OCI-LY7 (cell line): ENCODE measurements at regions not wholly inside any gene's neighbourhood (a gene's known extent, or its start where the extent isn't known, plus 50 kb on each side); places are given as distances from the start of the nearest gene placed in this dataset.

Source experiments
- BruUV-seq: library from RNA; stranded (reverse); fragments of 400-500 nt; replicated peaks from 2 replicates; lab custom pipeline; 2021; lab: Mats Ljungman, UMichigan
- CTCF ChIA-PET: fragments of 300-600 bp; sonication (Branson Sonifier 250); formaldehyde crosslinking; loops from one replicate; lab custom pipeline; 2022; ENCODE audit warnings: antibody characterized with exemption; ENCODE audit not compliant: unreplicated experiment; lab: Charles Lee
- POLR2A ChIA-PET: fragments of 300-600 bp; sonication (Branson Sonifier 250); formaldehyde crosslinking; loops from one replicate; lab custom pipeline; 2022; ENCODE audit warnings: antibody characterized with exemption; lab: Charles Lee
- DNase-seq: peaks from one replicate; pipeline ENCODE4 v3.0.0-alpha.2; 2015; ENCODE audit warnings: low spot score
- H2AFZ ChIP-seq: fragments of 200-600 bp; sonication (generic), shearing (Covaris generic); 2 replicates; pipeline ENCODE4 v1.6.1; 2014; ENCODE audit warnings: mild to moderate bottlenecking, antibody characterized with exemption, low read length, moderate library complexity
- H3K27ac ChIP-seq: fragments of 200-600 bp; sonication (generic); 2 replicates; pipeline ENCODE4 v1.5.1; 2014; ENCODE audit warnings: mixed run types, low read depth, mild to moderate bottlenecking, moderate library complexity, low read length, inconsistent platforms; ENCODE audit not compliant: poor library complexity, severe bottlenecking
- H3K36me3 ChIP-seq: fragments of 200-600 bp; sonication (generic); 2 replicates; pipeline ENCODE4 v1.6.1; 2014; ENCODE audit warnings: mild to moderate bottlenecking, antibody characterized with exemption, low read length, moderate library complexity, mixed read lengths; ENCODE audit not compliant: insufficient read depth
- H3K4me1 ChIP-seq: fragments of 200-600 bp; sonication (generic); 2 replicates; pipeline ENCODE4 v1.5.1; 2014; ENCODE audit warnings: mild to moderate bottlenecking, low read length; ENCODE audit not compliant: insufficient read depth, poor library complexity, severe bottlenecking
- H3K4me2 ChIP-seq: fragments of 200-600 bp; sonication (generic); 2 replicates; pipeline ENCODE4 v1.6.1; 2014; ENCODE audit warnings: mild to moderate bottlenecking, low read length
- H3K4me3 ChIP-seq: fragments of 200-600 bp; sonication (generic); 2 replicates; pipeline ENCODE4 v1.5.1; 2014; ENCODE audit warnings: mild to moderate bottlenecking, low read depth, low read length; ENCODE audit not compliant: poor library complexity, severe bottlenecking
- H3K79me2 ChIP-seq: fragments of 200-600 bp; sonication (generic); 2 replicates; pipeline ENCODE4 v1.6.1; 2016; ENCODE audit warnings: low read depth, mild to moderate bottlenecking, low read length, moderate library complexity, mixed read lengths; ENCODE audit not compliant: insufficient read depth
- H3K9me2 ChIP-seq: fragments of 200-600 bp; sonication (generic); 2 replicates; pipeline ENCODE4 v1.6.1; 2016; ENCODE audit warnings: mild to moderate bottlenecking, low read length, mixed read lengths; ENCODE audit not compliant: insufficient read depth
- H3K9me3 ChIP-seq: fragments of 200-600 bp; sonication (generic); 2 replicates; pipeline ENCODE4 v1.6.1; 2014; ENCODE audit warnings: mild to moderate bottlenecking, mixed run types, low read length, mixed read lengths
- H4K20me1 ChIP-seq: fragments of 200-600 bp; sonication (generic); 2 replicates; pipeline ENCODE4 v1.6.1; 2014; ENCODE audit warnings: mild to moderate bottlenecking, antibody characterized with exemption, low read length, moderate library complexity, mixed read lengths; ENCODE audit not compliant: insufficient read depth
- CTCF ChIP-seq: fragments of 200-600 bp; sonication (generic); conservative IDR thresholded peaks from 2 replicates; pipeline ENCODE4 v1.5.1; 2014; ENCODE audit warnings: mild to moderate bottlenecking, antibody characterized with exemption, low read length, moderate library complexity, mixed read lengths
- EZH2phosphoT487 ChIP-seq: fragments of 200-600 bp; sonication (generic); IDR thresholded peaks from 2 replicates; pipeline ENCODE4 v1.6.1; 2018; ENCODE audit warnings: low read depth, borderline replicate concordance, mild to moderate bottlenecking, mixed run types, antibody characterized with exemption, low read length, moderate library complexity, mixed read lengths
- intact Hi-C: fragments of 100-400 bp; cut with micrococcal nuclease; formaldehyde crosslinking; loops from one replicate; pipeline ENCODE4 v1.10.0; 2022; ENCODE audit not compliant: unreplicated experiment

DNA sequence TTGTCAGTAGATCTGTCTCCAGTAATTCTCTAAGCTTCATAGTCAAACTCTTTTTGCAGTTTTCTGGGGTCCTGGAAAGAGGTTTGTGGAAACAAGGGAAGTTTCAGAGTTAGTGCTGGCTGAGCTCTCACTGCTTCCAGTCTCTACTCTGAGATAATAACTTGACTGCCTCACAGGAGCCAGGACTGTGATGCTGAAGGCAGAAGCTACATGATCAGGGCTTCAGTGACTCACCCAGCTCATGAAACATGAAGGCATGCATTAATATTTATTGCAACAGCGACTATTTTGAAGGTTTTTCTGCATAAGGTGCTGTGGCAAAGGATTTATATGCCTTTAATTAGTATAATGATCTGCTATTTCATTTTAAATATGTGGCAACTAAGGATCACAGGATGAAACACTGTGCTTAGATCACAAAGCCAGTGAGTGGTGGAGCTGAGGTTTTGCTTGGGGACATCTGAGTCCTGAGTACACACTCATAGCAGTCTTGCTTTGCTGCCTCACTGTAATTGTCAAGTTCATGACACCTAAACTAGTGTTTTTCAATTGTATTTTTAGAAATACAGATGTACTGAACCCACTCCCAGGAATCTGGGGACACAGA is 448.4 kb upstream of the GCFC2 start:
- H3K9me3 ChIP-seq = no peaks in the 10 kb centered on the region
- H3K36me3 ChIP-seq = no peaks in the 10 kb centered on the region
- ChIA-PET CTCF (no interaction called here), POLR2A (no interaction called here)
- no TSS peak for BruUV-seq
- intact Hi-C loops = no loop called here
- H3K9me2 ChIP-seq = no peaks in the 10 kb centered on the region
- no peak overlapping the region for H3K4me3 ChIP-seq
- no peak overlapping the region for H3K4me2 ChIP-seq
- no peaks in the 10 kb centered on the region for H3K79me2 ChIP-seq
- no peaks in the 10 kb centered on the region for H4K20me1 ChIP-seq
- DNase-seq = no peak
- no peaks in the 10 kb centered on the region for H3K4me1 ChIP-seq
- H2AFZ ChIP-seq = no peak overlapping the region
- H3K27ac ChIP-seq = no peak overlapping the region
- TF ChIP-seq EZH2phosphoT487 (no peak), CTCF (no peak)

DNA sequence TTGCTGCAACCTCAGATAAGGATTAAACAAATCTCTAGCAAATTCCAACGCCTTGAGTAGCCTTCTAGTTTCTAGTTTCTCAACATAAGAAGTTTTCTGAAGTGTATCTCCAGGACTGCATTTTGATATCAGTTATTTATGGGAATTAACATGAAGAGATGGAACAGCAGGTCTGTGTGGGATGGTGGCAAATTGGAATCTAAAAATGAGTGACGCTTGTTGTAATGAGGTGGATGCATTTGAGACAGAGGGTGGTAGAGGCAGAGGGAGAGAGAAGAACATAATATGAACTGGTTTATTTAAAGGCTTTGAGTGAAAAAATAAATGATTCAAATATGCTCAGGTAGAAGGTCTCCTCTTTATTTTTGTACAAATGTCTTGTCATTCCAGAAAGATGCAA is 446.8 kb upstream of the GCFC2 start:
- ChIA-PET CTCF (no interaction called here), POLR2A (interaction anchor here (0.5 kb wide), 1 partner anchor 206 kb away, joined by 4 read pairs; no protein-coding TSS in a partner anchor)
- Histone ChIP-seq H3K36me3 (no peaks in the 10 kb centered on the region), H3K27ac (no peak overlapping the region), H3K79me2 (no peaks in the 10 kb centered on the region), H3K9me3 (no peaks in the 10 kb centered on the region), H3K9me2 (no peaks in the 10 kb centered on the region), H3K4me1 (no peaks in the 10 kb centered on the region), H2AFZ (no peak overlapping the region), H4K20me1 (no peaks in the 10 kb centered on the region), H3K4me2 (no peak overlapping the region), H3K4me3 (no peak overlapping the region)
- BruUV-seq = no TSS peak
- intact Hi-C loops = no loop called here
- no peak for DNase-seq
- TF ChIP-seq CTCF = no peak
- no peak for TF ChIP-seq EZH2phosphoT487

- Histone ChIP-seq H3K4me2 (no peak overlapping the region), H3K36me3 (no peaks in the 10 kb centered on the region), H3K9me3 (no peaks in the 10 kb centered on the region), H3K9me2 (no peaks in the 10 kb centered on the region; the same call in 1 of the 2 replicates), H3K4me1 (no peaks in the 10 kb centered on the region), H3K27ac (no peak overlapping the region), H3K4me3 (no peak overlapping the region), H2AFZ (no peak overlapping the region), H4K20me1 (no peaks in the 10 kb centered on the region), H3K79me2 (no peaks in the 10 kb centered on the region)
- intact Hi-C loops = no loop called here
- ChIA-PET POLR2A (no interaction called here), CTCF (no interaction called here)
- TF ChIP-seq CTCF (no peak), EZH2phosphoT487 (no peak)
- DNase-seq = no peak
- no TSS peak for BruUV-seq
These were observed 444.3 kb upstream of the GCFC2 start for GRCh38 chr2:76154981-76155380.
